ENCODE measurements at regions not wholly inside any gene's neighbourhood (a gene's known extent, or its start where the extent isn't known, plus 50 kb on each side); places are given as distances from the start of the nearest gene placed in this dataset.

DNA sequence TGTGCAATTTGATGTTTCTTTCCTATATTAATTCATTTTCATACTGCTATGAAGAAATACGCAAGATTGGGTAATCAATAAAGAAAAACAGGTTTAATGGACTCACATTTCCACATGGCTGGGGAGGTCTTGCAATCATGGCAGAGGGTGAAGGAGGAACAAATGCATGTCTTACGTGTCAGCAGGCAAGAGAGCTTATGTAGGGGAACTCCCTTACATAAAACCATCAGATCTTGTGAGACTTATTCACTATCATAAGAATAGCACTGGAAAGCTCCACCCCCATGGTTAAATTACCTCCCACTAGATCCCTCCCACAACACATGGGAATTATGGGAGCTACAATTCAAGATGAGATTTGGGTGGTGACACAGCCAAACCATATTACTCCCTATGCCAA, 418.9 kb upstream of the MAF start:
- Histone ChIP-seq H3K36me3 (ENCODE audit: control insufficient read depth in 2 of 3, insufficient read depth in 3 of 3, low read length in 3 of 3) (no peaks in the 10 kb centered on the region), H3K27me3 (ENCODE audit: control insufficient read depth in 2 of 2, insufficient read depth in 2 of 2, low read length in 2 of 2) (no peaks in the 10 kb centered on the region), H3K27ac (ENCODE audit: low read depth, low read length) (no peak overlapping the region), H3K4me1 (ENCODE audit: control insufficient read depth in 2 of 2, insufficient read depth in 2 of 2, low read length in 2 of 2) (no peaks in the 10 kb centered on the region), H3K4me3 (ENCODE audit: low read length) (no peak overlapping the region), H3K9me3 (ENCODE audit: control insufficient read depth in 2 of 3, low read length in 3 of 3) (no peaks in the 10 kb centered on the region)
- Mint-ChIP-seq H3K36me3 (no peaks in the 10 kb centered on the region), H3K4me1 (no peaks in the 10 kb centered on the region), H3K27ac (no peak overlapping the region), H3K4me3 (no peak overlapping the region), H3K9me3 (peaks cover 0 to 1% (median 0%) of the 10 kb centered on the region in 11 donors), H3K27me3 (peaks cover 0 to 8% (median 6%) of the 10 kb centered on the region in 5 donors)
- DNase-seq (no peak), ATAC-seq (no peak)
- ChIA-PET POLR2A (no interaction called here), CTCF (interaction anchor here (1.3 kb wide), 1 partner anchor 250 kb away, joined by 3 read pairs; no protein-coding TSS in a partner anchor)
- intact Hi-C loops (cut with micrococcal nuclease): no loop called here

GRCh38 chr16:80018466-80018865, 417.9 kb upstream of the MAF start:
- peaks cover 0 to 1% (median 0%) of the 10 kb centered on the region in 11 donors for H3K9me3 Mint-ChIP-seq
- Histone ChIP-seq H3K27me3 (ENCODE audit: control insufficient read depth in 2 of 2, insufficient read depth in 2 of 2, low read length in 2 of 2) (no peaks in the 10 kb centered on the region), H3K36me3 (ENCODE audit: control insufficient read depth in 2 of 3, insufficient read depth in 3 of 3, low read length in 3 of 3) (no peaks in the 10 kb centered on the region), H3K9me3 (ENCODE audit: control insufficient read depth in 2 of 3, low read length in 3 of 3) (no peaks in the 10 kb centered on the region), H3K27ac (ENCODE audit: low read depth, low read length) (no peak overlapping the region), H3K4me1 (ENCODE audit: control insufficient read depth in 2 of 2, insufficient read depth in 2 of 2, low read length in 2 of 2) (no peaks in the 10 kb centered on the region), H3K4me3 (ENCODE audit: low read length) (no peak overlapping the region)
- H3K27me3 Mint-ChIP-seq: peaks cover 0 to 8% (median 6%) of the 10 kb centered on the region in 5 donors
- CTCF ChIA-PET: no interaction called here
- H3K36me3 Mint-ChIP-seq: no peaks in the 10 kb centered on the region
- no peaks in the 10 kb centered on the region for H3K4me1 Mint-ChIP-seq
- DNase-seq (no peak), ATAC-seq (no peak)
- intact Hi-C loops (cut with micrococcal nuclease): no loop called here
- no peak overlapping the region for H3K27ac Mint-ChIP-seq
- no peak overlapping the region for H3K4me3 Mint-ChIP-seq
- POLR2A ChIA-PET: no interaction called here

GRCh38 chr16:80016731-80017326, 416.3 kb upstream of the MAF start:
- no peak overlapping the region for H3K4me3 Mint-ChIP-seq
- POLR2A ChIA-PET: no interaction called here
- no peaks in the 10 kb centered on the region for H3K9me3 ChIP-seq (ENCODE audit: control insufficient read depth in 2 of 3, low read length in 3 of 3)
- no peaks in the 10 kb centered on the region for H3K36me3 ChIP-seq (ENCODE audit: control insufficient read depth in 2 of 3, insufficient read depth in 3 of 3, low read length in 3 of 3)
- H3K36me3 Mint-ChIP-seq: no peaks in the 10 kb centered on the region
- no peak overlapping the region for H3K27ac ChIP-seq (ENCODE audit: low read depth, low read length)
- H3K4me3 ChIP-seq (ENCODE audit: low read length): no peak overlapping the region
- no peak for DNase-seq
- intact Hi-C loops (cut with micrococcal nuclease): no loop called here
- no peak for ATAC-seq
- H3K27ac Mint-ChIP-seq: no peak overlapping the region
- CTCF ChIA-PET: no interaction called here
- no peaks in the 10 kb centered on the region for H3K27me3 ChIP-seq (ENCODE audit: control insufficient read depth in 2 of 2, insufficient read depth in 2 of 2, low read length in 2 of 2)
- no peaks in the 10 kb centered on the region for H3K4me1 ChIP-seq (ENCODE audit: control insufficient read depth in 2 of 2, insufficient read depth in 2 of 2, low read length in 2 of 2)
- no peaks in the 10 kb centered on the region for H3K9me3 Mint-ChIP-seq
- no peaks in the 10 kb centered on the region for H3K4me1 Mint-ChIP-seq
- H3K27me3 Mint-ChIP-seq: peaks cover 0 to 8% (median 6%) of the 10 kb centered on the region in 5 donors

GRCh38 chr16:80015566-80015965, 415.0 kb upstream of the MAF start:
- DNase-seq: no peak
- ChIA-PET CTCF (no interaction called here), POLR2A (no interaction called here)
- Mint-ChIP-seq H3K4me3 (no peak overlapping the region), H3K27me3 (peaks cover 0 to 15% (median 6%) of the 10 kb centered on the region in 5 donors), H3K4me1 (no peaks in the 10 kb centered on the region), H3K27ac (no peak overlapping the region), H3K36me3 (no peaks in the 10 kb centered on the region), H3K9me3 (peaks cover 0 to 3% (median 0%) of the 10 kb centered on the region in 11 donors)
- H3K9me3 ChIP-seq (ENCODE audit: control insufficient read depth in 2 of 3, low read length in 3 of 3): no peaks in the 10 kb centered on the region
- intact Hi-C loops (cut with micrococcal nuclease): no loop called here
- ATAC-seq: no peak
- no peaks in the 10 kb centered on the region for H3K36me3 ChIP-seq (ENCODE audit: control insufficient read depth in 2 of 3, insufficient read depth in 3 of 3, low read length in 3 of 3)
- H3K4me3 ChIP-seq (ENCODE audit: low read length): no peak overlapping the region
- H3K27me3 ChIP-seq (ENCODE audit: control insufficient read depth in 2 of 2, insufficient read depth in 2 of 2, low read length in 2 of 2): no peaks in the 10 kb centered on the region
- no peak overlapping the region for H3K27ac ChIP-seq (ENCODE audit: low read depth, low read length)
- H3K4me1 ChIP-seq (ENCODE audit: control insufficient read depth in 2 of 2, insufficient read depth in 2 of 2, low read length in 2 of 2): no peaks in the 10 kb centered on the region

- CTCF ChIA-PET: no interaction called here
- DNase-seq (no peak), ATAC-seq (no peak)
- no peaks in the 10 kb centered on the region for H3K9me3 ChIP-seq (ENCODE audit: control insufficient read depth in 2 of 3, low read length in 3 of 3)
- POLR2A ChIA-PET: no interaction called here
- H3K27me3 ChIP-seq (ENCODE audit: control insufficient read depth in 2 of 2, insufficient read depth in 2 of 2, low read length in 2 of 2): no peaks in the 10 kb centered on the region
- no peak overlapping the region for H3K27ac ChIP-seq (ENCODE audit: low read depth, low read length)
- no peaks in the 10 kb centered on the region for H3K4me1 Mint-ChIP-seq
- H3K36me3 ChIP-seq (ENCODE audit: control insufficient read depth in 2 of 3, insufficient read depth in 3 of 3, low read length in 3 of 3): no peaks in the 10 kb centered on the region
- H3K4me3 Mint-ChIP-seq: no peak overlapping the region
- no peaks in the 10 kb centered on the region for H3K36me3 Mint-ChIP-seq
- intact Hi-C loops (cut with micrococcal nuclease): no loop called here
- H3K4me3 ChIP-seq (ENCODE audit: low read length): no peak overlapping the region
- no peak overlapping the region for H3K27ac Mint-ChIP-seq
- peaks cover 0 to 3% (median 0%) of the 10 kb centered on the region in 11 donors for H3K9me3 Mint-ChIP-seq
- no peaks in the 10 kb centered on the region for H3K4me1 ChIP-seq (ENCODE audit: control insufficient read depth in 2 of 2, insufficient read depth in 2 of 2, low read length in 2 of 2)
- H3K27me3 Mint-ChIP-seq: peaks cover 0 to 13% (median 4%) of the 10 kb centered on the region in 5 donors
Observed at GRCh38 chr16:80014241-80014939, 413.9 kb upstream of the MAF start.

GRCh38 chr16:80012586-80012985, 412.0 kb upstream of the MAF start:
- peaks cover 0 to 11% (median 0%) of the 10 kb centered on the region in 5 donors for H3K27me3 Mint-ChIP-seq
- H3K9me3 ChIP-seq (ENCODE audit: control insufficient read depth in 2 of 3, low read length in 3 of 3): no peaks in the 10 kb centered on the region
- ATAC-seq (no peak), DNase-seq (no peak)
- no peak overlapping the region for H3K4me3 Mint-ChIP-seq
- ChIA-PET CTCF (interaction anchor here (0.6 kb wide), 1 partner anchor 467 kb away, joined by 3 read pairs; no protein-coding TSS in a partner anchor), POLR2A (no interaction called here)
- peaks cover 0 to 3% (median 0%) of the 10 kb centered on the region in 11 donors for H3K9me3 Mint-ChIP-seq
- intact Hi-C loops (cut with micrococcal nuclease): no loop called here
- no peaks in the 10 kb centered on the region for H3K36me3 Mint-ChIP-seq
- H3K4me1 ChIP-seq (ENCODE audit: control insufficient read depth in 2 of 2, insufficient read depth in 2 of 2, low read length in 2 of 2): no peaks in the 10 kb centered on the region
- no peaks in the 10 kb centered on the region for H3K4me1 Mint-ChIP-seq
- no peak overlapping the region for H3K27ac Mint-ChIP-seq
- no peak overlapping the region for H3K4me3 ChIP-seq (ENCODE audit: low read length)
- no peaks in the 10 kb centered on the region for H3K36me3 ChIP-seq (ENCODE audit: control insufficient read depth in 2 of 3, insufficient read depth in 3 of 3, low read length in 3 of 3)
- no peak overlapping the region for H3K27ac ChIP-seq (ENCODE audit: low read depth, low read length)
- no peaks in the 10 kb centered on the region for H3K27me3 ChIP-seq (ENCODE audit: control insufficient read depth in 2 of 2, insufficient read depth in 2 of 2, low read length in 2 of 2)

Data from naive thymus-derived CD4-positive, alpha-beta T cell (primary cell).